ENCODE measurements at regions not wholly inside any gene's neighbourhood (a gene's known extent, or its start where the extent isn't known, plus 50 kb on each side); places are given as distances from the start of the nearest gene placed in this dataset.

GRCh38 chr17:12575641-12576040 lies 90.0 kb upstream of the MYOCD start:
- no peak overlapping the region for H3K4me3 ChIP-seq (ENCODE audit: low read depth, low read length)
- DNase-seq (ENCODE audit: low read depth): no peak
- no peak for TF ChIP-seq CTCF (IDR thresholded peaks at IDR 0.05; ENCODE audit: insufficient read depth, low read depth, low read length)

GRCh38 chr17:12579288-12579687 lies 86.4 kb upstream of the MYOCD start:
- no peak for TF ChIP-seq CTCF (IDR thresholded peaks at IDR 0.05; ENCODE audit: insufficient read depth, low read depth, low read length)
- no peak overlapping the region for H3K4me3 ChIP-seq (ENCODE audit: low read depth, low read length)
- DNase-seq (ENCODE audit: low read depth): peak; percentile 39

- peak; percentile 25 for DNase-seq (ENCODE audit: low read depth)
- no peak for TF ChIP-seq CTCF (IDR thresholded peaks at IDR 0.05; ENCODE audit: insufficient read depth, low read depth, low read length)
Observed at GRCh38 chr17:12580640-12581039, 85.0 kb upstream of the MYOCD start.

GRCh38 chr17:12584727-12585126 lies 81.0 kb upstream of the MYOCD start:
- DNase-seq (ENCODE audit: low read depth): no peak
- no peak overlapping the region for H3K4me3 ChIP-seq (ENCODE audit: low read depth, low read length)
- no peak for TF ChIP-seq CTCF (IDR thresholded peaks at IDR 0.05; ENCODE audit: insufficient read depth, low read depth, low read length)

More at GRCh38 chr17:12580640-12581039, 85.0 kb upstream of the MYOCD start:
- H3K4me3 ChIP-seq (ENCODE audit: low read depth, low read length): no peak overlapping the region

- no peak overlapping the region for H3K4me3 ChIP-seq (ENCODE audit: low read depth, low read length)
- no peak for DNase-seq (ENCODE audit: low read depth)
- no peak for TF ChIP-seq CTCF (IDR thresholded peaks at IDR 0.05; ENCODE audit: insufficient read depth, low read depth, low read length)
Observed at GRCh38 chr17:12588531-12588930, 77.2 kb upstream of the MYOCD start.

- H3K4me3 ChIP-seq (ENCODE audit: low read depth, low read length): no peak overlapping the region
- no peak for TF ChIP-seq CTCF (IDR thresholded peaks at IDR 0.05; ENCODE audit: insufficient read depth, low read depth, low read length)
- no peak for DNase-seq (ENCODE audit: low read depth)
Observed at GRCh38 chr17:12590417-12590816, 75.3 kb upstream of the MYOCD start.

GRCh38 chr17:12591021-12591735 lies 74.5 kb upstream of the MYOCD start:
- no peak for TF ChIP-seq CTCF (IDR thresholded peaks at IDR 0.05; ENCODE audit: insufficient read depth, low read depth, low read length)
- DNase-seq (ENCODE audit: low read depth): no peak
- H3K4me3 ChIP-seq (ENCODE audit: low read depth, low read length): no peak overlapping the region
